NB4 (cell line): ENCODE measurements at regions not wholly inside any gene's neighbourhood (a gene's known extent, or its start where the extent isn't known, plus 50 kb on each side); places are given as distances from the start of the nearest gene placed in this dataset.

Experiments used
- POLR2A ChIP-seq: IDR thresholded peaks from 2 replicates; pipeline ENCODE4 v1.6.1; 2011; ENCODE audit warnings: mild to moderate bottlenecking; ENCODE audit not compliant: insufficient read length; ENCODE audit errors: extremely low read depth
- TF ChIP-seq, protein P1 (sequence below): IDR thresholded peaks from one replicate; pipeline ENCODE4 v1.5.1; 2012; ENCODE audit warnings: low read depth, low read length

- no peak for TF ChIP-seq POLR2A
- TF ChIP-seq, protein P1, sequence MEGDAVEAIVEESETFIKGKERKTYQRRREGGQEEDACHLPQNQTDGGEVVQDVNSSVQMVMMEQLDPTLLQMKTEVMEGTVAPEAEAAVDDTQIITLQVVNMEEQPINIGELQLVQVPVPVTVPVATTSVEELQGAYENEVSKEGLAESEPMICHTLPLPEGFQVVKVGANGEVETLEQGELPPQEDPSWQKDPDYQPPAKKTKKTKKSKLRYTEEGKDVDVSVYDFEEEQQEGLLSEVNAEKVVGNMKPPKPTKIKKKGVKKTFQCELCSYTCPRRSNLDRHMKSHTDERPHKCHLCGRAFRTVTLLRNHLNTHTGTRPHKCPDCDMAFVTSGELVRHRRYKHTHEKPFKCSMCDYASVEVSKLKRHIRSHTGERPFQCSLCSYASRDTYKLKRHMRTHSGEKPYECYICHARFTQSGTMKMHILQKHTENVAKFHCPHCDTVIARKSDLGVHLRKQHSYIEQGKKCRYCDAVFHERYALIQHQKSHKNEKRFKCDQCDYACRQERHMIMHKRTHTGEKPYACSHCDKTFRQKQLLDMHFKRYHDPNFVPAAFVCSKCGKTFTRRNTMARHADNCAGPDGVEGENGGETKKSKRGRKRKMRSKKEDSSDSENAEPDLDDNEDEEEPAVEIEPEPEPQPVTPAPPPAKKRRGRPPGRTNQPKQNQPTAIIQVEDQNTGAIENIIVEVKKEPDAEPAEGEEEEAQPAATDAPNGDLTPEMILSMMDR, result no peak
Measured at GRCh38 chr9:4386819-4387218, 87.0 kb upstream of the GLIS3 start.
